H1 (cell line): ENCODE measurements at regions not wholly inside any gene's neighbourhood (a gene's known extent, or its start where the extent isn't known, plus 50 kb on each side); places are given as distances from the start of the nearest gene placed in this dataset.

Experiments used
- CTCF ChIA-PET: fragments of 300-600 bp; sonication (Branson Sonifier 250); formaldehyde crosslinking; loops from one replicate; lab custom pipeline; 2021; ENCODE audit not compliant: partially characterized antibody; lab: Charles Lee
- POLR2A ChIA-PET: fragments of 300-600 bp; sonication (Branson Sonifier 250); formaldehyde crosslinking; loops from one replicate; lab custom pipeline; 2021; ENCODE audit warnings: inconsistent platforms; ENCODE audit not compliant: partially characterized antibody; lab: Charles Lee
- DNase-seq, 2 experiments: peaks; one replicate each; pipeline versions ENCODE4 v3.0.0 to v3.0.0-alpha.2; 2010 to 2022; ENCODE audit warnings: low spot score in 2 of 2, low read depth in 1 of 2, mixed read lengths in 1 of 2
- FAIRE-seq: peaks from 2 replicates; lab custom pipeline; 2011; peaks lifted over from hg19 to GRCh38; lab: Jason Lieb, UNC
- H2AFZ ChIP-seq: 2 replicates; pipeline ENCODE4 v1.8.1; 2012; ENCODE audit warnings: low read length, inconsistent platforms
- H2AK5ac ChIP-seq: 2 replicates; pipeline ENCODE4 v1.6.1; 2013; ENCODE audit warnings: low read depth, low read length
- H2BK120ac ChIP-seq: replicated peaks from 2 replicates; pipeline ENCODE3; 2013; ENCODE audit warnings: low read depth, low read length, inconsistent platforms
- H2BK12ac ChIP-seq: 2 replicates; pipeline ENCODE4 v1.6.1; 2013; ENCODE audit warnings: low read depth, low read length
- H2BK15ac ChIP-seq: 2 replicates; pipeline ENCODE4 v1.6.1; 2013; ENCODE audit warnings: low read length
- H2BK20ac ChIP-seq: 2 replicates; pipeline ENCODE4 v1.6.1; 2013; ENCODE audit warnings: low read length
- H2BK5ac ChIP-seq: 2 replicates; pipeline ENCODE4 v1.6.1; 2013; ENCODE audit warnings: low read depth, low read length
- H3K14ac ChIP-seq: 2 replicates; pipeline ENCODE4 v1.6.1; 2013; ENCODE audit warnings: inconsistent platforms; ENCODE audit not compliant: insufficient read length
- H3K18ac ChIP-seq: 2 replicates; pipeline ENCODE4 v1.6.1; 2013; ENCODE audit warnings: low read length; ENCODE audit errors: extremely low read depth
- H3K23ac ChIP-seq: 2 replicates; pipeline ENCODE4 v1.6.1; 2013; ENCODE audit warnings: inconsistent platforms; ENCODE audit not compliant: insufficient read length
- H3K23me2 ChIP-seq: 2 replicates; pipeline ENCODE4 v1.6.1; 2013; ENCODE audit warnings: low read depth, low read length
- H3K27ac ChIP-seq: 2 replicates; pipeline ENCODE4 v1.6.1; 2011; ENCODE audit warnings: low read depth, low read length, inconsistent platforms
- H3K27me3 ChIP-seq, 4 experiments: replicated peaks in 1 of 4; 1 replicate in 1 of 4; 2 replicates in 3 of 4; pipeline versions ENCODE4 v1.6.1 to v1.8.1; 2011 to 2013; ENCODE audit warnings: low read length in 3 of 4, mild to moderate bottlenecking in 3 of 4, inconsistent platforms in 2 of 4, mixed read lengths in 2 of 4, moderate library complexity in 1 of 4; ENCODE audit not compliant: control insufficient read depth in 3 of 4, insufficient read depth in 3 of 4; ENCODE audit errors: extremely low read depth in 1 of 4
- H3K36me3 ChIP-seq, 4 experiments: 2 replicates each; pipeline versions ENCODE4 v1.6.1 to v1.8.1; 2011 to 2013; ENCODE audit warnings: mild to moderate bottlenecking in 4 of 4, low read length in 3 of 4, moderate library complexity in 2 of 4, control low read depth in 1 of 4, inconsistent platforms in 1 of 4; ENCODE audit not compliant: insufficient read depth in 4 of 4, control insufficient read depth in 2 of 4
- H3K4ac ChIP-seq: replicated peaks from 2 replicates; pipeline ENCODE3; 2013; ENCODE audit warnings: low read length, low read depth, mixed read lengths, inconsistent platforms; ENCODE audit not compliant: insufficient read length
- H3K4me1 ChIP-seq, 4 experiments: replicated peaks in 1 of 4; 1 replicate in 1 of 4; 2 replicates in 3 of 4; pipeline versions ENCODE4 v1.6.1 to v1.8.1; 2011 to 2013; ENCODE audit warnings: low read length in 3 of 4, inconsistent platforms in 2 of 4, mixed read lengths in 1 of 4; ENCODE audit not compliant: insufficient read depth in 4 of 4, control insufficient read depth in 3 of 4
- H3K4me2 ChIP-seq, 2 experiments: 2 replicates each; pipeline versions ENCODE4 v1.6.1 to v1.8.1; 2011 to 2013; ENCODE audit warnings: low read depth in 2 of 2, low read length in 2 of 2, control low read depth in 1 of 2, inconsistent platforms in 1 of 2, mild to moderate bottlenecking in 1 of 2; ENCODE audit not compliant: insufficient read depth in 1 of 2
- H3K4me3 ChIP-seq, 4 experiments: fragments of 200-600, 300-600 bp in 1 of 4; sonication (generic), shearing (Covaris generic), sonication (Bioruptor Twin) in 1 of 4; 2 replicates each; pipeline versions ENCODE4 v1.5.1 to v1.8.1; 2011 to 2016; ENCODE audit warnings: low read length in 4 of 4, low read depth in 3 of 4, control low read depth in 2 of 4, inconsistent platforms in 2 of 4, mild to moderate bottlenecking in 2 of 4, mixed read lengths in 1 of 4, moderate library complexity in 1 of 4; ENCODE audit not compliant: insufficient read depth in 2 of 4; ENCODE audit errors: extremely low read depth in 1 of 4
- H3K56ac ChIP-seq: replicated peaks from 2 replicates; pipeline ENCODE3; 2013; ENCODE audit warnings: low read depth, mild to moderate bottlenecking, mixed read lengths, low read length, inconsistent platforms; ENCODE audit not compliant: insufficient read length
- H3K79me1 ChIP-seq: 2 replicates; pipeline ENCODE4 v1.6.1; 2013; ENCODE audit warnings: low read depth, low read length, control low read depth
- H3K79me2 ChIP-seq, 2 experiments: 2 replicates each; pipeline versions ENCODE4 v1.6.1 to v1.8.1; 2012 to 2013; ENCODE audit warnings: low read length in 2 of 2, mild to moderate bottlenecking in 2 of 2, inconsistent platforms in 1 of 2; ENCODE audit not compliant: insufficient read depth in 2 of 2, control insufficient read depth in 1 of 2
- H3K9ac ChIP-seq, 4 experiments: replicated peaks in 1 of 4; 1 replicate in 1 of 4; 2 replicates in 3 of 4; pipeline versions ENCODE4 v1.6.1 to v1.8.1; 2011 to 2013; ENCODE audit warnings: low read depth in 3 of 4, low read length in 3 of 4, control low read depth in 2 of 4, mild to moderate bottlenecking in 2 of 4, moderate library complexity in 2 of 4, inconsistent platforms in 1 of 4; ENCODE audit errors: extremely low read depth in 1 of 4
- H3K9me3 ChIP-seq, 2 experiments: 2 replicates each; pipeline versions ENCODE4 v1.6.1 to v1.8.1; 2012 to 2013; ENCODE audit warnings: mild to moderate bottlenecking in 2 of 2, moderate library complexity in 2 of 2, control low read depth in 1 of 2, inconsistent platforms in 1 of 2, low read depth in 1 of 2, low read length in 1 of 2, mixed read lengths in 1 of 2; ENCODE audit not compliant: insufficient read depth in 2 of 2
- H4K20me1 ChIP-seq, 2 experiments: replicated peaks in 1 of 2; 2 replicates each; pipeline versions ENCODE3 to v1.8.1; 2011 to 2013; ENCODE audit warnings: inconsistent platforms in 2 of 2, low read length in 2 of 2, mild to moderate bottlenecking in 1 of 2; ENCODE audit not compliant: insufficient read depth in 2 of 2, control insufficient read depth in 1 of 2
- H4K5ac ChIP-seq: 2 replicates; pipeline ENCODE4 v1.6.1; 2013; ENCODE audit warnings: low read length, low read depth, mixed read lengths, inconsistent platforms; ENCODE audit not compliant: insufficient read length
- H4K8ac ChIP-seq: 2 replicates; pipeline ENCODE4 v1.8.0; 2013; ENCODE audit warnings: mild to moderate bottlenecking, moderate library complexity, low read length, inconsistent platforms; ENCODE audit not compliant: insufficient read depth; ENCODE audit errors: extremely low read depth
- H4K91ac ChIP-seq: replicated peaks from 2 replicates; pipeline ENCODE3; 2013; ENCODE audit warnings: low read length, mixed read lengths, inconsistent platforms; ENCODE audit not compliant: insufficient read length
- ATF2 ChIP-seq: IDR thresholded peaks from 2 replicates; pipeline ENCODE4 v1.6.1; 2012; ENCODE audit warnings: low read length, inconsistent platforms
- ATF3 ChIP-seq: IDR thresholded peaks from 2 replicates; pipeline ENCODE4 v1.6.1; 2011; ENCODE audit warnings: low read depth, mild to moderate bottlenecking, low read length; ENCODE audit not compliant: insufficient read depth
- BACH1 ChIP-seq: IDR thresholded peaks from 2 replicates; pipeline ENCODE4 v1.6.1; 2012; ENCODE audit warnings: low read length, improper control_type of control experiment
- CTBP2 ChIP-seq: IDR thresholded peaks from 2 replicates; pipeline ENCODE4 v1.7.0; 2011; ENCODE audit warnings: borderline replicate concordance, mild to moderate bottlenecking, moderate library complexity, mixed read lengths, low read length; ENCODE audit not compliant: insufficient read depth, insufficient read length
- EZH2 ChIP-seq: fragments of 200-600 bp; sonication (generic); IDR thresholded peaks from 2 replicates; pipeline ENCODE4 v1.7.1; 2012; ENCODE audit warnings: low read depth, mild to moderate bottlenecking, moderate library complexity, low read length, inconsistent platforms; ENCODE audit not compliant: severe bottlenecking
- MAX ChIP-seq: IDR thresholded peaks from 2 replicates; pipeline ENCODE4 v1.6.1; 2012; ENCODE audit warnings: inconsistent platforms
- PHF8 ChIP-seq: fragments of 200-600 bp; sonication (generic); conservative IDR thresholded peaks from 2 replicates; pipeline ENCODE4 v1.7.1; 2012; ENCODE audit warnings: low read depth, mild to moderate bottlenecking, inconsistent platforms, low read length, moderate library complexity
- POLR2AphosphoS5 ChIP-seq: IDR thresholded peaks from 2 replicates; pipeline ENCODE4 v1.6.1; 2011; ENCODE audit warnings: low read depth, low read length
- RNF2 ChIP-seq: fragments of 200-900, 300-1000 bp; sonication (generic); IDR thresholded peaks from 2 replicates; pipeline ENCODE4 v1.7.1; 2016; ENCODE audit warnings: borderline replicate concordance, low read depth, mild to moderate bottlenecking, antibody characterized with exemption, low read length; ENCODE audit not compliant: poor library complexity, severe bottlenecking; ENCODE audit errors: missing control alignments
- SIN3A ChIP-seq, 2 experiments: IDR thresholded peaks in 1 of 2; conservative IDR thresholded peaks in 1 of 2; 2 replicates each; pipeline ENCODE4 v1.6.1; 2011 to 2012; ENCODE audit warnings: low read length in 2 of 2, improper control_type of control experiment in 1 of 2, low read depth in 1 of 2, mild to moderate bottlenecking in 1 of 2
- TAF1 ChIP-seq: IDR thresholded peaks from 2 replicates; pipeline ENCODE4 v1.6.1; 2011; ENCODE audit warnings: mild to moderate bottlenecking, low read depth, low read length
- YY1 ChIP-seq: IDR thresholded peaks from 2 replicates; pipeline ENCODE4 v1.6.1; 2011; ENCODE audit warnings: low read depth, mild to moderate bottlenecking, low read length
- WGBS, 2 experiments: shearing (Covaris generic) in 1 of 2; methylation state at CpG; one replicate each; pipeline versions ENCODE4 v1.1.6 to v1.1.7; 2013 to 2015; ENCODE audit warnings: low lambda C conversion rate in 2 of 2, mixed read lengths in 2 of 2, inconsistent platforms in 1 of 2, low coverage in 1 of 2, missing lambda C conversion rate in 1 of 2; ENCODE audit not compliant: insufficient replicate concordance in 2 of 2, insufficient coverage in 1 of 2, insufficient read length in 1 of 2; ENCODE audit errors: extremely low coverage in 1 of 2, missing lambda C conversion rate in 1 of 2; 5-methylcytosine and 5-hydroxymethylcytosine counted together

DNA sequence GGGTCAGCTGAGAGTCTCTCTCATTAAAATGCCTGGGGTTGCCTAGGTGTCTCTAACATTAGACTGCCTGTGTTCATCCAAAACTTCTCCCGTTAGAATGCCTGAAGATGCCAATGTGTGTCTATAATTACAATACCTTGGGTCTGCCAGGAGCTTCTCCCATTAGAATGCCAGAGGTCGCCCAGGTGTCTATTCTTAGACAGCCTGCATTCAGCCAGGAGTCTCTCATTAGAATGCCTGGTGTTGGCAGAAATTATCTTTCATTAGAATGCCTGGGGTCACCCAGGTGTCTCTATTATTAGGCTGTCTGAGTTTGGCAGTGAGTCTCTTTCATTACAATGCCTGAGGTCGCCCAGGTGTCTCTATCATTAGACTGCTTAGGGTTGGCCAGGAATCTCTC, 1560.2 kb downstream of the UQCRFS1 start:
- no peak for DNase-seq
- TF ChIP-seq CTBP2 (no peak), SIN3A (conservative IDR thresholded peaks at IDR 0.05 in 1 of 2, IDR thresholded peaks at IDR 0.05 in 1 of 2; ENCODE audit: low read depth in 1 of 2, low read length in 2 of 2) (no peak), YY1 (no peak), ATF2 (no peak), MAX (no peak), BACH1 (no peak), EZH2 (no peak), TAF1 (no peak), RNF2 (no peak), ATF3 (no peak), POLR2AphosphoS5 (no peak), PHF8 (no peak)

More for the DNA sequence above, 1560.2 kb downstream of the UQCRFS1 start:
- no peak overlapping the region for H3K18ac ChIP-seq
- no peak overlapping the region for H2BK20ac ChIP-seq
- H2BK12ac ChIP-seq: no peak overlapping the region
- no peaks in the 10 kb centered on the region for H3K79me1 ChIP-seq
- no peak overlapping the region for H2AFZ ChIP-seq
- H2BK120ac ChIP-seq: no peak overlapping the region
- H4K91ac ChIP-seq: no peak overlapping the region
- H3K79me2 ChIP-seq: no peaks in the 10 kb centered on the region
- no peaks in the 10 kb centered on the region for H3K27me3 ChIP-seq
- H4K8ac ChIP-seq: no peak overlapping the region
- H4K5ac ChIP-seq: no peak overlapping the region
- no peaks in the 10 kb centered on the region for H4K20me1 ChIP-seq
- FAIRE-seq: no peak
- no peak overlapping the region for H3K27ac ChIP-seq
- no peaks in the 10 kb centered on the region for H3K23me2 ChIP-seq
- no peaks in the 10 kb centered on the region for H3K36me3 ChIP-seq
- H2BK15ac ChIP-seq: no peak overlapping the region
- H3K4me1 ChIP-seq: no peaks in the 10 kb centered on the region
- H3K23ac ChIP-seq: no peak overlapping the region
- 69% methylated on average over 3 of the region's 3 CpGs; no CpG with 5 or more reads in 1 of the 2 experiments for WGBS, 2 experiments
- POLR2A ChIA-PET: no interaction called here
- H3K4me3 ChIP-seq: no peak overlapping the region
- H3K9ac ChIP-seq: no peak overlapping the region
- no peak overlapping the region for H3K4ac ChIP-seq
- peaks cover 57 to 97% of the 10 kb centered on the region in 2 experiments for H3K9me3 ChIP-seq
- H2AK5ac ChIP-seq: no peak overlapping the region
- H3K56ac ChIP-seq: no peak overlapping the region
- CTCF ChIA-PET: no interaction called here
- no peak overlapping the region for H3K4me2 ChIP-seq
- H3K14ac ChIP-seq: no peak overlapping the region
- H2BK5ac ChIP-seq: no peak overlapping the region
